ENCODE measurements at regions not wholly inside any gene's neighbourhood (a gene's known extent, or its start where the extent isn't known, plus 50 kb on each side); places are given as distances from the start of the nearest gene placed in this dataset.

- H3K27ac Mint-ChIP-seq = no peak overlapping the region
- no peaks in the 10 kb centered on the region for H3K4me1 ChIP-seq (ENCODE audit: control insufficient read depth, insufficient read depth, low read length)
- 84% methylated on average over 4 of the region's 4 CpGs for WGBS (ENCODE audit: insufficient coverage)
- ATAC-seq (no peak), DNase-seq (no peak)
- H3K27me3 ChIP-seq (ENCODE audit: control insufficient read depth, insufficient read depth, low read length) = no peaks in the 10 kb centered on the region
- H3K9me3 ChIP-seq (ENCODE audit: control insufficient read depth, insufficient read depth, low read length) = no peaks in the 10 kb centered on the region
- intact Hi-C loops (cut with micrococcal nuclease) = no loop called here
- no peaks in the 10 kb centered on the region for H3K4me1 Mint-ChIP-seq
- TF ChIP-seq CTCF (IDR thresholded peaks at IDR 0.05) = no peak
- H3K4me3 ChIP-seq (ENCODE audit: low read length) = no peak overlapping the region
- no peaks in the 10 kb centered on the region for H3K27me3 Mint-ChIP-seq (ENCODE audit: low read depth in 2 of 2)
- no peak overlapping the region for H3K27ac ChIP-seq (ENCODE audit: low read length)
- H3K9me3 Mint-ChIP-seq = peaks cover 8 to 11% of the 10 kb centered on the region in 2 donors
- H3K4me3 Mint-ChIP-seq = no peak overlapping the region
- no peaks in the 10 kb centered on the region for H3K36me3 ChIP-seq (ENCODE audit: control insufficient read depth, insufficient read depth, low read length)
- no peaks in the 10 kb centered on the region for H3K36me3 Mint-ChIP-seq
Measured at GRCh38 chr16:64254443-64255367, 867.2 kb downstream of the CDH11 start.

- H3K4me1 Mint-ChIP-seq = no peaks in the 10 kb centered on the region
- intact Hi-C loops (cut with micrococcal nuclease) = no loop called here
- Histone ChIP-seq H3K27me3 (ENCODE audit: control insufficient read depth, insufficient read depth, low read length) (no peaks in the 10 kb centered on the region), H3K27ac (ENCODE audit: low read length) (no peak overlapping the region), H3K4me1 (ENCODE audit: control insufficient read depth, insufficient read depth, low read length) (no peaks in the 10 kb centered on the region), H3K9me3 (ENCODE audit: control insufficient read depth, insufficient read depth, low read length) (no peaks in the 10 kb centered on the region), H3K4me3 (ENCODE audit: low read length) (no peak overlapping the region), H3K36me3 (ENCODE audit: control insufficient read depth, insufficient read depth, low read length) (no peaks in the 10 kb centered on the region)
- 80% methylated on average over 2 of the region's 3 CpGs for WGBS (ENCODE audit: insufficient coverage)
- peaks cover 8 to 11% of the 10 kb centered on the region in 2 donors for H3K9me3 Mint-ChIP-seq
- no peaks in the 10 kb centered on the region for H3K27me3 Mint-ChIP-seq (ENCODE audit: low read depth in 2 of 2)
- no peak for DNase-seq
- TF ChIP-seq CTCF (IDR thresholded peaks at IDR 0.05) = no peak
- ATAC-seq = no peak
- H3K4me3 Mint-ChIP-seq = no peak overlapping the region
- no peak overlapping the region for H3K27ac Mint-ChIP-seq
- no peaks in the 10 kb centered on the region for H3K36me3 Mint-ChIP-seq
Measured at GRCh38 chr16:64253525-64253924, 868.3 kb downstream of the CDH11 start.

- no peaks in the 10 kb centered on the region for H3K4me1 Mint-ChIP-seq
- H3K9me3 ChIP-seq (ENCODE audit: control insufficient read depth, insufficient read depth, low read length) = no peaks in the 10 kb centered on the region
- no peaks in the 10 kb centered on the region for H3K27me3 Mint-ChIP-seq (ENCODE audit: low read depth in 2 of 2)
- H3K27me3 ChIP-seq (ENCODE audit: control insufficient read depth, insufficient read depth, low read length) = no peaks in the 10 kb centered on the region
- no peak for TF ChIP-seq CTCF (IDR thresholded peaks at IDR 0.05)
- intact Hi-C loops (cut with micrococcal nuclease) = no loop called here
- H3K4me1 ChIP-seq (ENCODE audit: control insufficient read depth, insufficient read depth, low read length) = no peaks in the 10 kb centered on the region
- no peak overlapping the region for H3K4me3 ChIP-seq (ENCODE audit: low read length)
- H3K36me3 ChIP-seq (ENCODE audit: control insufficient read depth, insufficient read depth, low read length) = no peaks in the 10 kb centered on the region
- no peak overlapping the region for H3K27ac ChIP-seq (ENCODE audit: low read length)
- no peak overlapping the region for H3K27ac Mint-ChIP-seq
- peaks cover 8 to 11% of the 10 kb centered on the region in 2 donors for H3K9me3 Mint-ChIP-seq
- DNase-seq (no peak), ATAC-seq (no peak)
- H3K36me3 Mint-ChIP-seq = no peaks in the 10 kb centered on the region
- H3K4me3 Mint-ChIP-seq = no peak overlapping the region
Measured at GRCh38 chr16:64253096-64253495, 868.8 kb downstream of the CDH11 start.

GRCh38 chr16:64251742-64252141 is 870.1 kb downstream of the CDH11 start:
- Histone ChIP-seq H3K9me3 (ENCODE audit: control insufficient read depth, insufficient read depth, low read length) (no peaks in the 10 kb centered on the region), H3K36me3 (ENCODE audit: control insufficient read depth, insufficient read depth, low read length) (no peaks in the 10 kb centered on the region), H3K27ac (ENCODE audit: low read length) (no peak overlapping the region), H3K4me1 (ENCODE audit: control insufficient read depth, insufficient read depth, low read length) (no peaks in the 10 kb centered on the region), H3K4me3 (ENCODE audit: low read length) (no peak overlapping the region), H3K27me3 (ENCODE audit: control insufficient read depth, insufficient read depth, low read length) (no peaks in the 10 kb centered on the region)
- DNase-seq = no peak
- intact Hi-C loops (cut with micrococcal nuclease) = no loop called here
- Mint-ChIP-seq H3K4me1 (no peaks in the 10 kb centered on the region), H3K9me3 (peaks cover 7 to 10% of the 10 kb centered on the region in 2 donors), H3K36me3 (no peaks in the 10 kb centered on the region), H3K4me3 (no peak overlapping the region), H3K27ac (no peak overlapping the region), H3K27me3 (ENCODE audit: low read depth in 2 of 2) (no peaks in the 10 kb centered on the region)
- ATAC-seq = no peak
- TF ChIP-seq CTCF (IDR thresholded peaks at IDR 0.05) = no peak
- WGBS (ENCODE audit: insufficient coverage) = 67% methylated on average over 1 of the region's 2 CpGs

Measured in natural killer cell (primary cell).